ENCODE measurements at regions not wholly inside any gene's neighbourhood (a gene's known extent, or its start where the extent isn't known, plus 50 kb on each side); places are given as distances from the start of the nearest gene placed in this dataset.

- DNase-seq = no peak
These were observed 86.5 kb downstream of the MTRR start for GRCh38 chr5:7955476-7955875.

GRCh38 chr5:7957329-7957728 lies 88.4 kb downstream of the MTRR start:
- no peak for DNase-seq

GRCh38 chr5:7960142-7960541 lies 91.2 kb downstream of the MTRR start:
- no peak for DNase-seq

- DNase-seq = no peak
These were observed 92.6 kb downstream of the MTRR start for GRCh38 chr5:7961540-7961939.

GRCh38 chr5:7970816-7971215 lies 101.9 kb downstream of the MTRR start:
- no peak for DNase-seq

- DNase-seq = no peak
These were observed 107.7 kb downstream of the MTRR start for GRCh38 chr5:7976411-7977190.

GRCh38 chr5:7978114-7978513 lies 109.2 kb downstream of the MTRR start:
- no peak for DNase-seq

- no peak for DNase-seq
These were observed 110.0 kb downstream of the MTRR start for GRCh38 chr5:7978991-7979390.

- DNase-seq = no peak
These were observed 111.9 kb downstream of the MTRR start for GRCh38 chr5:7980881-7981280.

- no peak for DNase-seq
These were observed 114.5 kb downstream of the MTRR start for GRCh38 chr5:7983433-7983832.

- no peak for DNase-seq
These were observed 122.3 kb downstream of the MTRR start for GRCh38 chr5:7991125-7991821.

- no peak for DNase-seq
These were observed 126.8 kb downstream of the MTRR start for GRCh38 chr5:7995688-7996294.

- no peak for DNase-seq
These were observed 136.5 kb downstream of the MTRR start for GRCh38 chr5:8005416-8005815.

GRCh38 chr5:8012131-8012977 lies 143.4 kb downstream of the MTRR start:
- no peak for DNase-seq

- DNase-seq = no peak
These were observed 145.2 kb downstream of the MTRR start for GRCh38 chr5:8013948-8014710.

GRCh38 chr5:8019719-8020218 lies 150.8 kb downstream of the MTRR start:
- no peak for DNase-seq

- DNase-seq = no peak
These were observed 152.0 kb downstream of the MTRR start for GRCh38 chr5:8020861-8021514.

- DNase-seq = no peak
These were observed 159.3 kb downstream of the MTRR start for GRCh38 chr5:8028243-8028642.

GRCh38 chr5:8033261-8033660 lies 164.3 kb downstream of the MTRR start:
- no peak for DNase-seq

GRCh38 chr5:8034852-8035251 lies 165.9 kb downstream of the MTRR start:
- no peak for DNase-seq

GRCh38 chr5:8048920-8049319 lies 180.0 kb downstream of the MTRR start:
- DNase-seq = no peak
